K562 (cell line): ENCODE measurements at regions not wholly inside any gene's neighbourhood (a gene's known extent, or its start where the extent isn't known, plus 50 kb on each side); places are given as distances from the start of the nearest gene placed in this dataset.

Experiments used
- ATAC-seq: fragments of 200-7000 bp; cut with Tn5 transposase; 3 replicates; pipeline ENCODE4 v1.9.1; 2020; ENCODE audit warnings: moderate library complexity
- BruUV-seq: library from RNA; stranded (reverse); fragments of 400-500 nt; replicated peaks from 2 replicates; lab custom pipeline; 2021; lab: Mats Ljungman, UMichigan
- CTCF ChIA-PET: fragments of 300-600 bp; formaldehyde crosslinking; extraction: SDS; loops from one replicate; lab custom pipeline; 2021; ENCODE audit warnings: low intra/inter-chr PET ratio; lab: Yijun Ruan, JAX
- POLR2A ChIA-PET: fragments of 300-600, 350-650 bp; sonication (Branson Sonifier 250); formaldehyde crosslinking; extraction: SDS; loops from one replicate; lab custom pipeline; 2021; ENCODE audit warnings: antibody characterized with exemption, inconsistent platforms; lab: Yijun Ruan, JAX
- DNase-seq, 4 experiments: peaks; one replicate each; pipeline versions ENCODE4 v3.0.0 to v3.0.0-alpha.2; 2011 to 2018; ENCODE audit warnings: low spot score in 3 of 4, mixed read lengths in 3 of 4; ENCODE audit errors: extremely low read depth in 1 of 4
- FAIRE-seq: peaks from 2 replicates; lab custom pipeline; 2011; peaks lifted over from hg19 to GRCh38; lab: Jason Lieb, UNC
- H2AFZ ChIP-seq: 2 replicates; pipeline ENCODE4 v1.6.0; 2011; ENCODE audit warnings: low read depth, low read length, control low read depth, inconsistent platforms
- H3K27ac ChIP-seq: fragments of 200-600 bp; 3 replicates; pipeline ENCODE4 v1.8.0; 2011; ENCODE audit warnings: low read depth, mild to moderate bottlenecking, control low read depth, inconsistent platforms, low read length, moderate library complexity, mixed read lengths; ENCODE audit errors: extremely low read depth
- H3K27me3 ChIP-seq, 2 experiments: fragments of 300-600 bp in 1 of 2; 2 replicates in 1 of 2; 3 replicates in 1 of 2; pipeline versions ENCODE4 v1.6.0 to v1.8.0; 2011; ENCODE audit warnings: inconsistent platforms in 2 of 2, low read length in 2 of 2, mild to moderate bottlenecking in 1 of 2, mixed read lengths in 1 of 2, moderate library complexity in 1 of 2; ENCODE audit not compliant: control insufficient read depth in 2 of 2, insufficient read depth in 2 of 2
- H3K36me3 ChIP-seq: fragments of 300-600 bp; 3 replicates; pipeline ENCODE4 v1.8.0; 2011; ENCODE audit warnings: mild to moderate bottlenecking, low read length, inconsistent platforms; ENCODE audit not compliant: control insufficient read depth, insufficient read depth
- H3K4me1 ChIP-seq, 2 experiments: fragments of 200-600 bp in 1 of 2; replicated peaks in 1 of 2; 2 replicates in 1 of 2; 3 replicates in 1 of 2; pipeline versions ENCODE4 v1.5.1 to v1.8.0; 2011; ENCODE audit warnings: inconsistent platforms in 2 of 2, low read length in 2 of 2, mild to moderate bottlenecking in 1 of 2, mixed read lengths in 1 of 2, moderate library complexity in 1 of 2; ENCODE audit not compliant: control insufficient read depth in 2 of 2, insufficient read depth in 2 of 2
- H3K4me2 ChIP-seq: 2 replicates; pipeline ENCODE4 v1.6.1; 2011; ENCODE audit warnings: low read length, control low read depth, inconsistent platforms, mixed read lengths; ENCODE audit not compliant: insufficient read depth
- H3K4me3 ChIP-seq: fragments of 200-600 bp; sonication (generic), shearing (Covaris generic); 2 replicates; pipeline ENCODE4 v1.5.1; 2016; ENCODE audit warnings: control low read depth, inconsistent platforms
- H3K79me2 ChIP-seq: fragments of 200-600 bp; 3 replicates; pipeline ENCODE4 v1.8.0; 2011; ENCODE audit warnings: low read length, inconsistent platforms; ENCODE audit not compliant: control insufficient read depth, insufficient read depth
- H3K9ac ChIP-seq, 2 experiments: 2 replicates each; pipeline versions ENCODE4 v1.6.0 to v1.6.1; 2011; ENCODE audit warnings: low read depth in 2 of 2, low read length in 2 of 2, control low read depth in 1 of 2, inconsistent platforms in 1 of 2, mild to moderate bottlenecking in 1 of 2, mixed read lengths in 1 of 2; ENCODE audit not compliant: insufficient read depth in 1 of 2
- H3K9me1 ChIP-seq: one replicate; pipeline ENCODE4 v1.6.0; 2011; ENCODE audit warnings: inconsistent platforms, mild to moderate bottlenecking, low read length, moderate library complexity; ENCODE audit not compliant: control insufficient read depth, insufficient read depth
- H3K9me3 ChIP-seq: replicated peaks from 2 replicates; pipeline ENCODE4 v1.5.1; 2011; ENCODE audit warnings: low read depth, low read length, inconsistent platforms; ENCODE audit not compliant: control insufficient read depth, insufficient read depth
- H4K20me1 ChIP-seq: replicated peaks from 2 replicates; pipeline ENCODE4 v1.6.1; 2011; ENCODE audit warnings: low read length, inconsistent platforms, mixed read lengths; ENCODE audit not compliant: control insufficient read depth, insufficient read depth
- KAT2B ChIP-seq: IDR thresholded peaks from one replicate; pipeline ENCODE4 v1.6.1; 2012; ENCODE audit warnings: low read depth, mild to moderate bottlenecking, control low read depth, inconsistent platforms, low read length, moderate library complexity
- NEUROD1 ChIP-seq: fragments of 150-350 bp; IDR thresholded peaks from 2 replicates; pipeline ENCODE4 v1.6.1; 2014; ENCODE audit warnings: borderline replicate concordance, low read length, low read depth; ENCODE audit not compliant: partially characterized antibody
- RAD21 ChIP-seq, 2 experiments: fragments of 250-450 bp in 1 of 2; fragments of 450-650 bp in 1 of 2; sonication (Bioruptor Pico) in 1 of 2; formaldehyde crosslinking in 1 of 2; IDR thresholded peaks in 1 of 2; conservative IDR thresholded peaks in 1 of 2; 2 replicates each; pipeline versions ENCODE4 v1.4.0 to v1.8.0; 2020 to 2022; ENCODE audit warnings: mild to moderate bottlenecking in 2 of 2, moderate library complexity in 1 of 2
- ZBED1 ChIP-seq: IDR thresholded peaks from 2 replicates; pipeline ENCODE4 v1.6.1; 2014
- ZNF644 ChIP-seq: fragments of 200-800 bp; sonication (Bioruptor generic); IDR thresholded peaks from 2 replicates; pipeline ENCODE4 v1.6.1; 2016; ENCODE audit warnings: low read depth, missing genetic modification characterization, missing compliant biosample characterization
- ZNF778 ChIP-seq: fragments of 450-650 bp; formaldehyde crosslinking; IDR thresholded peaks from 2 replicates; pipeline ENCODE4 v1.4.0; 2020; ENCODE audit warnings: mild to moderate bottlenecking, moderate library complexity
- WGBS: fragments of 100-300 bp; shearing (Covaris generic); methylation state at CpG from one replicate; pipeline ENCODE4 v1.1.6; 2016; ENCODE audit warnings: low coverage, mixed read lengths; ENCODE audit not compliant: insufficient coverage; ENCODE audit errors: missing lambda C conversion rate; 5-methylcytosine and 5-hydroxymethylcytosine counted together
- in situ Hi-C: fragments of 300-500 bp; cut with MboI; formaldehyde crosslinking; loops from 4 replicates; pipeline ENCODE4 v1.15.0; 2018; ENCODE audit warnings: inconsistent platforms, mixed read lengths
- intact Hi-C: fragments of 100-400 bp; cut with micrococcal nuclease; formaldehyde crosslinking; loops from 2 replicates; pipeline ENCODE4 v1.14.2; 2022
- TF ChIP-seq, protein P1 (sequence below): fragments of 250-450 bp; sonication (Bioruptor Pico); IDR thresholded peaks from 2 replicates; pipeline ENCODE4 v1.8.0; 2021; ENCODE audit warnings: moderate library complexity, mild to moderate bottlenecking, inconsistent platforms
- TF ChIP-seq, protein P2 (sequence below): fragments of 250-450 bp; sonication (Bioruptor Pico); IDR thresholded peaks from 2 replicates; pipeline ENCODE4 v1.8.0; 2022; ENCODE audit warnings: moderate library complexity, mild to moderate bottlenecking, inconsistent platforms

DNA sequence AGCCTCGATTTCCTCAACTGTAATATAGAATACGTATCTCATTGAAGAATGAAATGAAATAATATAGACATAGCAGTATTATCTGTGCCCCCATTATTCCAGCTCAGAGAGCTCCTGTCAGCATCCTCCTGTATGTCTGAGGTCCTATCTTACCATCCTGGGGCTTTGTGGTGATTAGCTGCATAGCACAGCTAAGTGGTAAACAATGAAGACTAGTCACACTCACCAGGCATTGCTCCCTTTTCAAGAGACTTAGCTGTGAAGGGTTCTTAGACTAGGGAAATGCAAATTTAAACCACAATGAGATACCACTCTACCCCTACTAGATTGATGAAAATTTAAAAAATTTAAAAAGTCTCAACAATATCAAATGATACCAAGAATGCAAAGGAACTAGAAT is 172.9 kb downstream of the SLC39A8 start:
- H3K79me2 ChIP-seq, result no peaks in the 10 kb centered on the region
- FAIRE-seq (no peak), ATAC-seq (no peak), DNase-seq (no peak)
- POLR2A ChIA-PET, result no interaction called here
- 3% methylated on average over 2 of the region's 2 CpGs for WGBS
- H3K9me1 ChIP-seq, result no peaks in the 10 kb centered on the region
- no peaks in the 10 kb centered on the region; a peak in 1 of 5 replicates for H3K4me1 ChIP-seq
- in situ Hi-C loops, result no loop called here
- no peak overlapping the region for H3K27ac ChIP-seq
- intact Hi-C loops, result no loop called here
- no peaks in the 10 kb centered on the region; a peak in 1 of 5 replicates for H3K27me3 ChIP-seq
- no peaks in the 10 kb centered on the region for H4K20me1 ChIP-seq
- no peak overlapping the region for H3K4me3 ChIP-seq
- H3K36me3 ChIP-seq, result no peaks in the 10 kb centered on the region
- no TSS peak for BruUV-seq
- TF ChIP-seq, protein P1, sequence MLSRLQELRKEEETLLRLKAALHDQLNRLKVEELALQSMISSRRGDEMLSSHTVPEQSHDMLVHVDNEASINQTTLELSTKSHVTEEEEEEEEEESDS (CRISPR knock-in tag), result no peak
- TF ChIP-seq ZBED1 (no peak), ZNF644 (no peak), NEUROD1 (no peak), KAT2B (no peak), ZNF778 (CRISPR knock-in tag) (no peak), RAD21 (CRISPR knock-in tag; conservative IDR thresholded peaks at IDR 0.05 in 1 of 2, IDR thresholded peaks at IDR 0.05 in 1 of 2) (no peak)
- TF ChIP-seq, protein P2, sequence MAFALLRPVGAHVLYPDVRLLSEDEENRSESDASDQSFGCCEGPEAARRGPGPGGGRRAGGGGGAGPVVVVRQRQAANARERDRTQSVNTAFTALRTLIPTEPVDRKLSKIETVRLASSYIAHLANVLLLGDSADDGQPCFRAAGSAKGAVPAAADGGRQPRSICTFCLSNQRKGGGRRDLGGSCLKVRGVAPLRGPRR (CRISPR knock-in tag), result no peak
- no peak overlapping the region for H3K4me2 ChIP-seq
- CTCF ChIA-PET, result no interaction called here
- no peaks in the 10 kb centered on the region for H3K9me3 ChIP-seq
- no peak overlapping the region; the same call in 1 of the 2 replicates for H2AFZ ChIP-seq
- H3K9ac ChIP-seq, result no peak overlapping the region
